ENCODE measurements at regions not wholly inside any gene's neighbourhood (a gene's known extent, or its start where the extent isn't known, plus 50 kb on each side); places are given as distances from the start of the nearest gene placed in this dataset.

GRCh38 chr9:12141422-12141821 is 551.8 kb upstream of the TYRP1 start:
- H3K9me3 Mint-ChIP-seq = peaks cover 75% of the 10 kb centered on the region
- no peaks in the 10 kb centered on the region for H3K27me3 Mint-ChIP-seq (ENCODE audit: low read depth)
- ATAC-seq (no peak), DNase-seq (ENCODE audit: low spot score) (no peak)
- POLR2A ChIA-PET = no interaction called here
- H3K4me1 Mint-ChIP-seq = 0 out of 2 replicates have a peak, but pooled peaks cover 5% of the 10 kb centered on the region
- CTCF ChIA-PET = no interaction called here
- H3K27ac Mint-ChIP-seq = no peak overlapping the region
- peaks cover 50% of the 10 kb centered on the region for H3K36me3 Mint-ChIP-seq
- no peak for TF ChIP-seq KAT7 (CRISPR knock-in tag; IDR thresholded peaks at IDR 0.05; ENCODE audit: borderline replicate concordance)
- no peak overlapping the region for H3K4me3 Mint-ChIP-seq

- Mint-ChIP-seq H3K4me1 (no peaks in the 10 kb centered on the region), H3K9me3 (no peaks in the 10 kb centered on the region), H3K27ac (no peak overlapping the region), H3K36me3 (no peaks in the 10 kb centered on the region), H3K27me3 (ENCODE audit: low read depth) (no peaks in the 10 kb centered on the region; the same call in 1 of the 2 replicates), H3K4me3 (no peak overlapping the region)
- ATAC-seq (no peak), DNase-seq (ENCODE audit: low spot score) (no peak)
- CTCF ChIA-PET = no interaction called here
- no peak for TF ChIP-seq E2F4 (CRISPR knock-in tag; IDR thresholded peaks at IDR 0.05; ENCODE audit: borderline replicate concordance, low read depth)
- no peak for TF ChIP-seq IRF1 (CRISPR knock-in tag; IDR thresholded peaks at IDR 0.05)
- no peak for TF ChIP-seq ZBTB43 (CRISPR knock-in tag; IDR thresholded peaks at IDR 0.05)
- TF ChIP-seq ZNF396 (CRISPR knock-in tag; IDR thresholded peaks at IDR 0.05; ENCODE audit: borderline replicate concordance) = no peak
- no peak for TF ChIP-seq ERG (CRISPR knock-in tag; IDR thresholded peaks at IDR 0.05)
- no peak for TF ChIP-seq ZNF138 (CRISPR knock-in tag; conservative IDR thresholded peaks at IDR 0.05)
- TF ChIP-seq FOXK1 (CRISPR knock-in tag; IDR thresholded peaks at IDR 0.05) = no peak
- no peak for TF ChIP-seq KAT7 (CRISPR knock-in tag; IDR thresholded peaks at IDR 0.05; ENCODE audit: borderline replicate concordance)
- TF ChIP-seq NFATC4 (CRISPR knock-in tag; IDR thresholded peaks at IDR 0.05) = no peak
- no peak for TF ChIP-seq ZNF232 (CRISPR knock-in tag; IDR thresholded peaks at IDR 0.05)
- no peak for TF ChIP-seq NR1H2 (CRISPR knock-in tag; IDR thresholded peaks at IDR 0.05)
- TF ChIP-seq ELF4 (CRISPR knock-in tag; IDR thresholded peaks at IDR 0.05; ENCODE audit: low read depth) = no peak
- TF ChIP-seq ZNF671 (CRISPR knock-in tag; IDR thresholded peaks at IDR 0.05) = no peak
- no peak for TF ChIP-seq ZNF281 (CRISPR knock-in tag; IDR thresholded peaks at IDR 0.05)
- TF ChIP-seq GRHL2 (CRISPR knock-in tag; IDR thresholded peaks at IDR 0.05; ENCODE audit: insufficient replicate concordance, severe bottlenecking) = no peak
- POLR2A ChIA-PET = no interaction called here
Measured at GRCh38 chr9:12155401-12156134, 537.6 kb upstream of the TYRP1 start.
